Tongue (tissue), 1 donor: ENCODE measurements at regions not wholly inside any gene's neighbourhood (a gene's known extent, or its start where the extent isn't known, plus 50 kb on each side); places are given as distances from the start of the nearest gene placed in this dataset.
A peak's percentile ranks its signal among the peaks of the same experiment; 100 is the strongest.

Source experiments
- DNase-seq: peaks from one replicate; pipeline ENCODE4 v3.0.0-alpha.2; 2015

DNA sequence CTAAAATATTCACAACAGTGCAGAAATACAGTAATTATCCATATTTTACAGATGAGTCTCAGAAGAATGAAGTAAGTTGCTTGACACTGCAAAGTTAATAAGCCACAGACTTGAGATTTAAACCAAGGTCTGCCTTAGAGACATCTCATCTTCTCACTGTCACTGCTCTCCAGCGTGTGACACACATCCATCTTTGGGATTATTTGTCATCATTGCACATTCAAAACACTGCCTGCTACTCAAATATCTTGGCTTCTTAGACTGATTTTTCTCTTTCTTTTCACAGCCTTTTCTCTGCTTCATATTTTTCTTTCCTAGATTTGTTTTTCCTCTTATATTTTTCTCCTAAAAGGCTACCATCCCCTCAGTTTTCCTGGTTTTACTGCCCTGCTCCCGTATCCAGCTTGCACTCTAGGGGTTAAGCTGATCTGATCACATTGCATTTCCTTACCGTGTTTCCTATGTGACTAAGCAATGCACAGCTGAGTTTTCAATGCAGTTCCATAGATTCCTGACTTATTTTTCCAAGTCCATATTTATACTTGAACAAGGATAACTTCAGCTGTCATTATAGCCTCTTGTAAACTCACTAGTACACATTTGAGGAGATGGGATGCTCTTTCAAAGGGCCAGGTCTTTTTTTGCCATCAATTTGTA is 353.0 kb downstream of the PLK2 start:
- DNase-seq = no peak

DNA sequence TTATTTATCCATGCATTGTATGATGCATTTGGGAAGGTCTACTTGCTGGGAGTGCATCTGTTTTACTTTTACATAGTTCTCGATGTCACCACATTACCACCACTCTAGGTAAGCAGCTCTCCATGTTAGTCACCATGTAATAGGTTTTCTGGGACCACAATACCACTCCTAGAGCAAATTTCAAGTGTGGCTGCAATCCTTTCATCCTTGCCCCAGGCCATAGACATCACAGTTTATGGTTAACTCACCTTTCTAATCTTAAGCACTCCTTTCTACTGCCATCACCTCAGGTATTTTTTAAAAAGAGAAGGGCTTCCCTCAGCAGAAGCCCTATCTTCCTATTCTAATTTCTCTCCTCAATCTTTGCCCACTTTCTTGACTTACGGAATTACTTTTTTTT is 354.1 kb downstream of the PLK2 start:
- DNase-seq = no peak

- no peak for DNase-seq
These were observed 360.6 kb downstream of the PLK2 start for GRCh38 chr5:58099257-58099656.

DNA sequence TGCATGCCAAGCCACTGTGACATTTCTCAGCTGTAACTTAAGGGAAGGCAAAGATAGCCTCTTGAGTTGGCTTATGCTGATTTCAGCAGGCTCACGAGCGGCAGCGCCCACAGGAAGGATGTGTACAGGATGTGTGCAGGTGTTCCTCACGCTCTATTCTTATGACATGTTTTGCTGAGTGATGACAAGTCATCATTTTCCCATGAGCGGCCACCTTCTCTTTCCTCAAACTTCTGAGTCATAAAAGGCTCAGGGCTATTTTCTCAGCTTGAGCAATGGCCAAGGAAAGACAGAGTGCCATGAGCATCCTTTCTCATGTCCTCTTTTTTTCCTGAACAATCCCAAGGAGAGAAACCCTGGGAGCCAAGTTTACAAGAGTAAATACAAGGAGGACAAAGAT is 365.9 kb downstream of the PLK2 start:
- DNase-seq = no peak

- no peak for DNase-seq
These were observed 369.2 kb downstream of the PLK2 start for GRCh38 chr5:58090704-58091103.

DNA sequence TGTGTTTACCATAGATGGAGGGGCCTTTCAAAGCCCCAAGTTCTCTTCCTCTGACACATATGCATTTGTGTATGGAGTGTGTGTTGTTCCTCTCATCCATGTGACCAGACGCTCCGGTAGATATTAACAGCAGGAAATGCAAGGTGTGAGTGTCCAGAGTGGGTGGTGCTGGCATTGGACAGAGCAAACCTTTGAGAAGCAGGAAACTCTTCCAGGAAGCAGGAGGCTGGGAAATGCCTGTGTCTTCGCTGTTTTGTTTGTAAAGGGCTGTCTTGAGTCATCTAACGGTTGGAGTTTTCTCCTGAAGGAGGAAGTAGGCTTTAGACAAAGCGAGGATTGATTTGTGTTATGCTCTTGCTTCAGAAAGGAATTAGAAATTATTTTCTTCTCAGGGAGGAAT is 370.9 kb downstream of the PLK2 start:
- DNase-seq = no peak

GRCh38 chr5:58087905-58088304 is 372.0 kb downstream of the PLK2 start:
- no peak for DNase-seq

DNA sequence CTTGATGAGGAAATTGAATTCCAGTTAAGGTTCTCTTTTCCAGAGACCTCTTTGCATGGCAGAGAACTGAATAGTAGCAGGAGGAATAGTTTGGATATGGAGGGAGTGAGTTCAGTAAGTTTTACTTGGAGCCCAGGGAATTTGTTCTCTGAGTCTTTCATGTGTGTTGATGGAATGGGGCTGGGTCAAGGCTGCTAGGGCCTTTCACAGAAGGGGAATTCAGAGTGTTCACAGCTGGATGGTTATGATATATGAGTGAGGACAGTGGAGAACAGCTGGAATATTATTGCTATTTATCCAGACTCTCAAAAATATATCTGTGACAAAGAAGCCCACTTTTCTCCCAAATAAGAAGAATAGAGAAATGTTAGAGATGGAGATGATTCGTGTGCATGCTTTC is 372.8 kb downstream of the PLK2 start:
- peak; percentile 34 for DNase-seq

GRCh38 chr5:58085800-58086199 is 374.1 kb downstream of the PLK2 start:
- DNase-seq = no peak

DNA sequence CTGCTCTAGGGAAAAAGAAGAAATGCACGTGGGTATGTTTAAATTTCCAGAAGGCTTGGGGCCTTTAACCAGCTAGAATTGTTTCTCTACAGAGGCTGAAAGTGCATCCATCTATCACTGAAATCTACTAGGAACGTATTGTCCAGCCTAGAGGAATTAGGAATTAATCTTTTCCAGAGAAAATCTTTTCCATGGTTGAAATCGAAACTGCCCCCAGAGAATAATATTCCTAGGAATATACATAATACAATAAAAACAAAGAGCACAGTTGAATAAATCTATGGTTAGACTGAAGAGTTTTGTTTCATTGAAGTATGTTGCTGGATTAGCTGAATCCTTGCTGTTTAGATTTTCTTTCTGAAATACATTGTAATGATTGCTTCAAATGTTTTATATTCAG is 378.5 kb downstream of the PLK2 start:
- peak; percentile 66 for DNase-seq

GRCh38 chr5:58080573-58080972 is 379.3 kb downstream of the PLK2 start:
- peak; percentile 27 for DNase-seq

DNA sequence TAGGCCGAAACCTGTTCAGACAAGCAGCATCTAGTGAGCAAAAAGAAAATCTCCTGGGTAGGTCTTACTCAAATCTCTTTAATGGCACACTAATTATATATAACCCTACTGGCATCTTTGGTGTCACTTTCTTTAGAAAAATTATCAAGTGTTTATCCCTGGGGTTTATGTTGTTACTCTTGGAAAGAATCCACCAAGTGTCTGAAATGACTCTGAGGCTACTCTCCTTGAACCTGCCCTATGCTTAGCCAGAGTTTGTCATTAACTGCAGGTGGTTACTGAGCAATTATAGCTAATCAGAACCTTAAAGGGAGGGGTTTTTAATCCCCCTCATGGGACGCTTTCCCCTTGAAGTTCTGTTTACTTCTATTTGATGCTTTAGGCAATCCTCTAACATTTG is 381.9 kb downstream of the PLK2 start:
- no peak for DNase-seq

DNA sequence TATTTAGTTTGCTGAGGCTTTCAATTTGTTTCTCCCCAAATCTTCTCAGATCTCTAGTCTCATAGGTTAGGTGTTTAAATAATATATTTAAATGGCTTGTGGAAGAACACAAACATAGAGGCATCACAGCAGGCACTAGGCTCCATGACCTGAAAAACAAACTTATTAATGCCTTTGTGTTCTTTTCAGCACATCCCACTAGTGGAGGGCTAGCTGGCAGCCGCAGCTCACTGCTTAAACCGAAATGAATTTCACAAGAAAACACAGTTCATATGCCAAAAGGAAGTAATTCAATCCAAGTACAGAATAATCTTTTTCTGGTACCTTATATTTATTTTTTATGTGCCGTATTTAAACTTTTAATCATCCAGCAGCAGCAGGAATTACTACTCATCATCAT is 382.5 kb downstream of the PLK2 start:
- peak; percentile 36 for DNase-seq

DNA sequence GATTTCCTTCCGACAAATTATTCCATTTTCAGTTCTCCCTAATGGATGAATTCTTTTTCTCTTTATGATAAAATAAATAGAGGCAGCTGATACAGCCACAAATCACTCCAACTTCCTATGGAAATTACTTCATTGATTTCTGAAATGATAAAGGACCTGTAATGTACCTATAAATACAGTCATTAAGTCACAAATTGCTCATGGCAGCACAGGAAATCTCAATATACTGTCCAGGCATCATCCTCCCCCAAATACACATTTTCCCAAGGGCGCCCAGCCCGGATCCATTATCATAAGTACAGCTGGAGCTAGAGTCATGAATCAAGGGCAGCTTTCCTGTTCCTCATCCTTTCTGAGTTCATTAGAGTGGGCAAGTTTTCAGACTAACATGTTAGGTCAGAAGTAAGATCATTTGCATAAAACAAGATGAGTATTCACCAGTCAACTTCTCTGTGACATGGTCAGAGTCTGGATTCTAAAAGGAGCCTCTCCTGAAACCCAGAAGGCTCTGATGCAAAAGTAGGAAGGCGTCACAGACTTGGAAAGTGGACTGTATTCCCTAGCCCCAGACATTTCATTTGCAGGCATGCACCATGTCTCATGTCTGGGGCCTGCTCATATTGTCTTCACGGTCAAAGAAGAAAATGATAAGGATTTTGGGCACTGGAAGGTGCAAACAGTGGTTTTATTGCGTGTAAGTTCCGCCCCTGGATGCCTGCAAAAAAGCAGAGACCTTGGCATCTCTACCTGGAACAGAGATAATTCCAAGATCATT is 383.2 kb downstream of the PLK2 start:
- no peak for DNase-seq

- DNase-seq = no peak
These were observed 384.0 kb downstream of the PLK2 start for GRCh38 chr5:58075907-58076306.

DNA sequence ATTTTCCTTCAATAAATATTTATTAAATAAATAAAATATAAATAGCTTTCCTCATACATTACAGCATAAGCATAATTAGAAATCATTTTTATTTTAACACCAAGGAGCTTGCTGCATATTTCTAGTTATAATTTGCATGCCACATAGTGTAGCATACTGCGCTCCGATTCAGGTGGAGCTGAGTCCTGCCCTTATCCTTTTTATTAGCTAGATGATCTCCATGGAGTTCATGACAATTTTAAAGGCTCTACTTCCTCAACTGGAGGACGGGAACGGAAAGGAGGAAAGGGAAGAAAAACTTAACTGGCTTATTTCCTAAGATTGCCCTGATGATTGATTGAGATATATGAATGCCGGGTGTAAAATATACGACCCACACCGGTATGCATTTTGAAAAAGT is 385.2 kb downstream of the PLK2 start:
- DNase-seq = no peak

DNA sequence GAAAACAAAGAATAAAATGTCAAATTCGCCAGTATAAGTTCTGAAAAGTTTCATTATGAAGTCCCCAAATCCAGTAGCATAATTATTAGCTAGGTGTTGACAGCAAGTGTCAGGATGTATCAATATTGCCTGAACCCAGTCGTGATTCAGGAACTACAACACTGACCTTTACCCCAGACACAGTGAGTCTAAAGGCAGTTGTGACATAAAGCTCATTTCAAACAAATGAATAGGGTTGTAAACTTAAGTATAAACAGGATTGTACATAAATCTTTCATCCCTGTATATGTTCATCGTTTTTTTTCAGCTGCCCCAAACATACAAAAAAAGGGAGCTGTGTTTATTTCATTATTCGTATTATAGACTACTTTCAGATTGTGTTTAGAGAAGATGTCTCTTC is 385.7 kb downstream of the PLK2 start:
- DNase-seq = no peak

DNA sequence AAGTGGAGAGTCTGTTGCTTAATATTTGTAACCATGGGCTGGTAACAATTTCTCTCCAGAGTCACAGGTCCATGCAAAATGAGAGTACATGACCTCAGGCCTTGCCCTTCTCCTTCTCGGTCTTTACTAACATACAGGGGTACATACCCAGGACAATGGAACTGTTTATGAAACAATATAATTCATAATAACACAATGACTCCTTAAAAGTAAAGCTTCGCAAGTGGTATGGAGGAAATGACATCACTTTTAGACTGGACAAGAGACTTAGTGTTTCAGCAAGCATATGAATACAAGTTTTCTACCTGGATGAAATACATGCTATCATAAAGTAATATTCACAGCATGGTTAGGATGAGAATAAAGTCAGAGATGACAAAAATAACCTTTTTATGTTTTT is 386.6 kb downstream of the PLK2 start:
- DNase-seq = no peak

DNA sequence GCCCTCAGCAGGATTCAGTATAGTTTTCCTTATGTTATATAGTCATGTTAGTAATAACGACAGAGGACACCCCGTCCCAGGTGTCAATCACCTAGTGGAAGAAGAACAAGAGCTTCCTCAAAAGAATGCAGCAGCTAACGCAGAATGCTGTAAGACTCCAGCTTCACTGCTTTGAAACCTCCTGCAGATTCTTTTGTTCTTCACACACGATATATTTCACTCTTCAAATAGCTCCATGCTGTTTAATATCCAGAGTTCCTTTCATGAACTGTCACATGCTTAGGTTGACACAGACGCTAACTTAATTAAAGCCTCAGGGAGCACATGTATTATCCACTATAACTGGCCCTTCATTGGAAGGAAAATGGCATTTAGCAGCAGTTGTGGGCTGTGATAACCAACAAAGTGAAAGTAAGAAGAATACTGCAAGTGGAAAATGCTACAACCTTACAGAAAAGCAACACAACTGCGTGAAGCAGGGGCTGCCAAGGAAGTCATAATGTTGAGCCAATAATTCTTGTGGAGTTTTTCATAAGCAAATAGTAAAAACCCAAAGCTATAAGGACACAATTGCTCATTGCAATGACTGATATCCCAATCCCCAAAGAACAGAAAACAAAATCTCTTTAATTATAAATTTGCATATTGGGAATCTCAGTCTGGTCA is 387.5 kb downstream of the PLK2 start:
- peak; percentile 27 for DNase-seq

GRCh38 chr5:58071566-58071965 is 388.3 kb downstream of the PLK2 start:
- no peak for DNase-seq

DNA sequence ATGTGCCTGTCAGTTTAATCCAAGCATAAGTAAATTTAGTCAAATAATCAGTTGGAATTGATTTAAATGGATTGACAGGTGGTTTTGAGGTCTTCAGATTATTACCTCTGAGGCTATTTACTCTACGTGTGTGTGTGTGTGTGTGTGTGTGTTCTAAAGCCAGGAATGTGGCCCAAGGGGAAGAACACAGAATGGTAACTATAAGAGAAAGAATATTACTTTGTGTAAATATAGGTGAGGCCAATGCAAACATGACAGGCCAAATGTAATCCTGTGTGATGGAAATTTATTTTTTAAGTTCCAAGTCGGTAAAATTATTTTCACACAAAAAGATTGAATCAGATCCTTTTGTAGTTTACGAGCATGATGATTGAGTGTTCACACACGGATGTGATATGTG is 390.0 kb downstream of the PLK2 start:
- peak; percentile 36 for DNase-seq

GRCh38 chr5:58069016-58069705 is 390.7 kb downstream of the PLK2 start:
- DNase-seq = no peak

- DNase-seq = no peak
These were observed 393.3 kb downstream of the PLK2 start for GRCh38 chr5:58066557-58066956.
